ENCODE measurements at regions not wholly inside any gene's neighbourhood (a gene's known extent, or its start where the extent isn't known, plus 50 kb on each side); places are given as distances from the start of the nearest gene placed in this dataset.

DNA sequence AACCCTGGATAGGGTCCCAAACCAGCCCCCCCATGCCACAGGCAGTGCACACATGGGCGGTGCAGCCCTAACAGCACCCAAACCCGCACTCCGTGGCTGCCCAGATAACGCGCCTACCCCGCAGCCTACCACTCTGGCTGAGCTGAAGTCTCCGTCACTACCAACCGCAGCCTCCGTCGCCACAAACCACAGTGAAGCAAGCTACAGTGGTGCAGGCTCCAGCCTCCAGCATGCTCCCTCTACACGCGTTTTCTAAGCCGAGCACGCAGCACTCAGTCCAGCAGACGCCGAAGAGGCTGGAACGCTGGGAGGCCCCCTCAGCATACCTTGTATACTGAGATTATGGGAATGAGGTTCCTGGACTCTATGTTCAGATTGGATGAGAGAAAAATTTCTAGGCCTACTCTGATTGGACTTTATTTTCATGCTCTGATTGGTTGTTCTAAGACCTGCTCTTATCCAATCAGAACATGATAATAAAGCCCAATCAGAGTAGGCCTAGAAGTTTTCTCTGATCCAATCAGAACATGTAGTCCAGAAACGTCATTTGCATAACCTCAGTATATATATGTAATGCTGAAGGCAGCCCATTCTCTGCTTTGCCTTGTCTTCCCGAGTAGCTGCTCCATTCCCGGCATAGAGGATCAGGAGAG lies 56.7 kb upstream of the C1QTNF9B start:
- no peak for TF ChIP-seq CTCF (IDR thresholded peaks at IDR 0.05)
- no peaks in the 10 kb centered on the region for H3K36me3 ChIP-seq
- H3K9me3 ChIP-seq: no peaks in the 10 kb centered on the region
- no peak overlapping the region for H3K4me3 ChIP-seq (ENCODE audit: low read depth in 1 of 2, low read length in 1 of 2)
- no peak overlapping the region for H3K27ac ChIP-seq
- peaks cover 11% of the 10 kb centered on the region for H3K27me3 ChIP-seq
- H3K4me1 ChIP-seq (ENCODE audit: control insufficient read depth in 1 of 2, insufficient read depth in 1 of 2, low read depth in 1 of 2, low read length in 1 of 2): no peaks in the 10 kb centered on the region

DNA sequence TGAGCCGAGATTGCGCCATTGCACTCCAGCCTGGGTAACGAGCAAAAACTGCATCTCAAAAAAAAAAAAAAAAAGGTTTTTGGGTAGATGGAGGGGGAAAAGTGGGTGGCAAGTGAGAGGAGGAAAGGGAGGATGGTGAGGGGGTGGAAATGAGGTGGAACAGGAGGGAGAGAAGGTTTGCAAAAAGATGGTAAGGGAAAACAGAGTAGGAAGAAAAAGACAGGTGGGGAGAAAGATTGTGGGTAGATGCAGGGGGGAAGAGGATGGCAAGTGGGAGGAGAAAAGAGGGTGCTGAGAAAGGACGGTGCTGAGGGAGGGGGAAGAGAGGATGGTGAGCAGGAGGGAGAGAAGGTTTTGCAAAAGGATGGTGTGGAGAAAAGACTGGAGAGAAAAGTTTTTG lies 57.8 kb upstream of the C1QTNF9B start:
- Histone ChIP-seq H3K4me3 (ENCODE audit: low read depth in 1 of 2, low read length in 1 of 2) (no peak overlapping the region), H3K27ac (no peak overlapping the region), H3K27me3 (peaks cover 11% of the 10 kb centered on the region), H3K9me3 (no peaks in the 10 kb centered on the region), H3K4me1 (ENCODE audit: control insufficient read depth in 1 of 2, insufficient read depth in 1 of 2, low read depth in 1 of 2, low read length in 1 of 2) (no peaks in the 10 kb centered on the region), H3K36me3 (no peaks in the 10 kb centered on the region)
- no peak for TF ChIP-seq CTCF (IDR thresholded peaks at IDR 0.05)

DNA sequence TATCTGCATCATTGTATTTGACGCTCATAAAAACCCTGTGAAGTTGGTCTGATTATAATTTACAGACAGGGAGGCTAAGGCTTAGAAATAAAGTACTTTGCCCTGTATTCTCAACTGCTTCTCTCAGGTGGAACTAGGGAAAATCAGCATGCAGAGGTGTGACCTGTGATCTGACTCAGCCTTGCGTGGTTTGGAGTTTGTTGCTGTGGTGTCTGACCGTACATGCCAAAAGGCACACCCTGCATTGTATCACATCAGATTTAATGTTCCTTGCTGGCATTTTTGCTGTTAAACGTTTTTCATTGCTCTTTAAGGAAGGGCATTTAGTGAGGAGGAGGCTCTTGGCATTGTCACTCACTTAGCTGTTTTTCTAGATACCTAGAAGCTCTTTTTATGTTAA lies 58.8 kb upstream of the C1QTNF9B start:
- H3K27ac ChIP-seq: no peak overlapping the region
- TF ChIP-seq CTCF (IDR thresholded peaks at IDR 0.05): no peak

DNA sequence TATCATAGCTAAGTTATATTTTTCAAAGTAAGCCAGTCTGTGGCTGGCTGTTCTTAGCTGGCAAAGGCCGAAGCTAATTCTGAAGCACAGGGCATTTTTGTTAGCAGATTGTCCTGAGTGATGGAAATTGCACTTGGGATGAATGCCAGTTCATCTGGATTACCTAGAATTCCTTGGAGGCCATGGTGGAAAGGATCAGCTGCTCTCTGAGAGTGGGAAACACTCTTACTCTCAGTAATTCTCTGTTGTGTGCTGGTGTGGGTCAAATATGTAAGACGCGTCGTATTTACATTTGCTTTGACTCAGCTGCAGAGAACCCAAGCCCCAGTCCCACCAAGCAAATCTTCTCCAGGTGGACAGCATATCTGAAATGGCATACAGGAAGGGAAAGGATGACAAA lies 60.7 kb upstream of the C1QTNF9B start:
- Histone ChIP-seq H3K4me1 (ENCODE audit: control insufficient read depth in 1 of 2, insufficient read depth in 1 of 2, low read depth in 1 of 2, low read length in 1 of 2) (no peaks in the 10 kb centered on the region), H3K27ac (no peak overlapping the region)

More for the DNA sequence above, 58.8 kb upstream of the C1QTNF9B start:
- H3K9me3 ChIP-seq: no peaks in the 10 kb centered on the region
- no peak overlapping the region for H3K4me3 ChIP-seq (ENCODE audit: low read depth in 1 of 2, low read length in 1 of 2)
- H3K36me3 ChIP-seq: no peaks in the 10 kb centered on the region
- H3K4me1 ChIP-seq (ENCODE audit: control insufficient read depth in 1 of 2, insufficient read depth in 1 of 2, low read depth in 1 of 2, low read length in 1 of 2): no peaks in the 10 kb centered on the region
- H3K27me3 ChIP-seq: peaks cover 11% of the 10 kb centered on the region

DNA sequence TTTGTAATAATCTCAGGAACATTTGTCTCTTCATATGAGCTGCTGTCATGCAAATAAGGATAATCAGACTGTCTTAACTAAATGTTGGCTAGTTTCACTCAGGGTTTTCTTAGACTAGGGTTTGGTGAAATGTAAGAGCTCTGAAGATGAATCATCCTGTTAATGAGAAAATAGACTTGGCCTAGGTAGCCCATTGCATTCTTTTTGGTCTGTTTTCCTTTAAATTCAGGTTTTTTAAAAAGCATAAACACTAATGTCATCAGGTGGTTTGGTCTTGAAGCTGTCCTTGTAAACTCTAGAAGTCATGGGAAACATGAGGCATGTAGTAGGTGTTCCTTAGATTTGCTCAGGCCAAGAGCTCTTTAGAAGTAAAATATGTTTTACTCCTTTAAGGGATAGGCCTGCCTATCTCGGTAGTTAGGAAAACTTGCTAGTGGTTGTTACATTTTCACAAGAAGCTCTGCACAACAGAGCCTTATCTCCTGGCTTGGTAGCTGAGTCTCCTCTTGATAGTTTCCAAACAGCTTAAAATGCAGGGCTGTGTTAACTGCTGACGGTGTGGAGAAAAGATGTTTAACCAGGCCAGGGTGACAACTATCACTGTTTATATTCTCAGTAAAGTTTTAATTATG lies 62.0 kb upstream of the C1QTNF9B start:
- Histone ChIP-seq H3K4me3 (ENCODE audit: low read depth in 1 of 2, low read length in 1 of 2) (no peak overlapping the region), H3K36me3 (no peaks in the 10 kb centered on the region), H3K4me1 (ENCODE audit: control insufficient read depth in 1 of 2, insufficient read depth in 1 of 2, low read depth in 1 of 2, low read length in 1 of 2) (no peaks in the 10 kb centered on the region), H3K27ac (no peak overlapping the region), H3K9me3 (no peaks in the 10 kb centered on the region), H3K27me3 (peaks cover 18% of the 10 kb centered on the region)
- no peak for TF ChIP-seq CTCF (IDR thresholded peaks at IDR 0.05)

More for the DNA sequence above, 60.7 kb upstream of the C1QTNF9B start:
- no peak for TF ChIP-seq CTCF (IDR thresholded peaks at IDR 0.05)
- Histone ChIP-seq H3K4me3 (ENCODE audit: low read depth in 1 of 2, low read length in 1 of 2) (no peak overlapping the region), H3K27me3 (peaks cover 14% of the 10 kb centered on the region), H3K36me3 (no peaks in the 10 kb centered on the region), H3K9me3 (no peaks in the 10 kb centered on the region)

Measured in neutrophil (primary cell).